ENCODE measurements at regions not wholly inside any gene's neighbourhood (a gene's known extent, or its start where the extent isn't known, plus 50 kb on each side); places are given as distances from the start of the nearest gene placed in this dataset.

GRCh38 chr2:238989484-238989883, 141.6 kb downstream of the TWIST2 start:
- Mint-ChIP-seq H3K4me1 (ENCODE audit: low read depth) (peaks cover 9% of the 10 kb centered on the region), H3K27me3 (ENCODE audit: low read depth) (peaks cover 8% of the 10 kb centered on the region), H3K27ac (ENCODE audit: unreplicated experiment) (no peak overlapping the region), H3K4me3 (ENCODE audit: unreplicated experiment) (no peak overlapping the region), H3K36me3 (ENCODE audit: low read depth) (peaks cover 2% of the 10 kb centered on the region), H3K9me3 (ENCODE audit: low read depth) (peaks cover 7% of the 10 kb centered on the region)
- no peak for DNase-seq (ENCODE audit: low spot score)
- TF ChIP-seq, protein P1, sequence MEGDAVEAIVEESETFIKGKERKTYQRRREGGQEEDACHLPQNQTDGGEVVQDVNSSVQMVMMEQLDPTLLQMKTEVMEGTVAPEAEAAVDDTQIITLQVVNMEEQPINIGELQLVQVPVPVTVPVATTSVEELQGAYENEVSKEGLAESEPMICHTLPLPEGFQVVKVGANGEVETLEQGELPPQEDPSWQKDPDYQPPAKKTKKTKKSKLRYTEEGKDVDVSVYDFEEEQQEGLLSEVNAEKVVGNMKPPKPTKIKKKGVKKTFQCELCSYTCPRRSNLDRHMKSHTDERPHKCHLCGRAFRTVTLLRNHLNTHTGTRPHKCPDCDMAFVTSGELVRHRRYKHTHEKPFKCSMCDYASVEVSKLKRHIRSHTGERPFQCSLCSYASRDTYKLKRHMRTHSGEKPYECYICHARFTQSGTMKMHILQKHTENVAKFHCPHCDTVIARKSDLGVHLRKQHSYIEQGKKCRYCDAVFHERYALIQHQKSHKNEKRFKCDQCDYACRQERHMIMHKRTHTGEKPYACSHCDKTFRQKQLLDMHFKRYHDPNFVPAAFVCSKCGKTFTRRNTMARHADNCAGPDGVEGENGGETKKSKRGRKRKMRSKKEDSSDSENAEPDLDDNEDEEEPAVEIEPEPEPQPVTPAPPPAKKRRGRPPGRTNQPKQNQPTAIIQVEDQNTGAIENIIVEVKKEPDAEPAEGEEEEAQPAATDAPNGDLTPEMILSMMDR (IDR thresholded peaks at IDR 0.05): no peak

- peaks cover 13% of the 10 kb centered on the region for H3K9me3 Mint-ChIP-seq (ENCODE audit: low read depth)
- H3K27me3 Mint-ChIP-seq (ENCODE audit: low read depth): peaks cover 2% of the 10 kb centered on the region
- H3K4me3 Mint-ChIP-seq (ENCODE audit: unreplicated experiment): no peak overlapping the region
- TF ChIP-seq, protein P1 (IDR thresholded peaks at IDR 0.05): no peak
- no peak overlapping the region for H3K27ac Mint-ChIP-seq (ENCODE audit: unreplicated experiment)
- H3K36me3 Mint-ChIP-seq (ENCODE audit: low read depth): peaks cover 2% of the 10 kb centered on the region
- DNase-seq (ENCODE audit: low spot score): no peak
- H3K4me1 Mint-ChIP-seq (ENCODE audit: low read depth): peaks cover 18% of the 10 kb centered on the region
Observed at GRCh38 chr2:238994432-238994831, 146.5 kb downstream of the TWIST2 start.

DNA sequence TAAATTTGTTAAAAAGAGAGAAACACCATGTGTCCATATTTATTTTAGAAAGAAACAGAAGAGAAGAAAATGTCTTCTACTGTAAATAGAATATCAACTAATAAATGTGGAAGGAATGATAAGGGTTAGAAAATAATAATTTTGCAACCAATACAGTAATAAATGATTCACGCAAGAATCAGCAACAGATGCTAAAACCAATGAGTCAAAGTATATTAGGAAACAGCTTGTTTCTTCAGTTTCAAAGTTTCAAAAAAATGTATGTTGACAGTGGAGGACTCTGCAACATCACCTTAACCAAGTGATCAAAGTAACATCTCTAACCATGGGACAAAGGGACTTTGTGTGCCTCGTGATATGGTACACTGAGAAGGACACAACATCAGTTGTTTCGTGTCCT, 147.0 kb downstream of the TWIST2 start:
- TF ChIP-seq, protein P1 (IDR thresholded peaks at IDR 0.05): no peak
- Mint-ChIP-seq H3K4me1 (ENCODE audit: low read depth) (peaks cover 18% of the 10 kb centered on the region), H3K27ac (ENCODE audit: unreplicated experiment) (no peak overlapping the region), H3K27me3 (ENCODE audit: low read depth) (peaks cover 2% of the 10 kb centered on the region), H3K9me3 (ENCODE audit: low read depth) (peaks cover 13% of the 10 kb centered on the region), H3K4me3 (ENCODE audit: unreplicated experiment) (no peak overlapping the region), H3K36me3 (ENCODE audit: low read depth) (peaks cover 2% of the 10 kb centered on the region)
- no peak for DNase-seq (ENCODE audit: low spot score)

DNA sequence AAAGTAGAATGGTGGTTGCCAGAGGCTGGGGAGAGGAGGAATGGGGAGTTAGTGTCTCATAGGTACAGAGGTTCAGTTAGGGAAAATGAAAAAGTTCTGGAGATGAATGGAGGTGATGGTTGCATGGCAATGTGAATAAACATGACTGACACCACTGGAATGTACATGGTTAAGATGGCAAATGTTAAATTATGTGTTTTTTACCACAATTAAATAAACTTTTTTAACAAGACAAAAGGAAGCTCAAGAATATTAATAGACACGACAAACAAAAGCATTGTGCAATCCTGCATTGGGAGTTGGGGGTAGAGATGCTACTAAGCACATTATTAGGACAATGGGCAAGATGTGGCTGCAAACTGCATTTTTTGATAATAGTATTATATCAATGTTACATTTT, 147.7 kb downstream of the TWIST2 start:
- Mint-ChIP-seq H3K27ac (ENCODE audit: unreplicated experiment) (no peak overlapping the region), H3K36me3 (ENCODE audit: low read depth) (peaks cover 2% of the 10 kb centered on the region)
- no peak for DNase-seq (ENCODE audit: low spot score)

GRCh38 chr2:238996331-238997136, 148.6 kb downstream of the TWIST2 start:
- Mint-ChIP-seq H3K27me3 (ENCODE audit: low read depth) (peaks cover 4% of the 10 kb centered on the region), H3K4me1 (ENCODE audit: low read depth) (peaks cover 9% of the 10 kb centered on the region), H3K36me3 (ENCODE audit: low read depth) (peaks cover 3% of the 10 kb centered on the region), H3K4me3 (ENCODE audit: unreplicated experiment) (no peak overlapping the region), H3K9me3 (ENCODE audit: low read depth) (peaks cover 15% of the 10 kb centered on the region), H3K27ac (ENCODE audit: unreplicated experiment) (no peak overlapping the region)
- no peak for DNase-seq (ENCODE audit: low spot score)
- TF ChIP-seq, protein P1 (IDR thresholded peaks at IDR 0.05): no peak

More for the DNA sequence above, 147.7 kb downstream of the TWIST2 start:
- Mint-ChIP-seq H3K4me1 (ENCODE audit: low read depth) (peaks cover 17% of the 10 kb centered on the region), H3K9me3 (ENCODE audit: low read depth) (peaks cover 13% of the 10 kb centered on the region), H3K27me3 (ENCODE audit: low read depth) (peaks cover 2% of the 10 kb centered on the region), H3K4me3 (ENCODE audit: unreplicated experiment) (no peak overlapping the region)
- TF ChIP-seq, protein P1 (IDR thresholded peaks at IDR 0.05): no peak

Measured in chondrocyte (in vitro differentiated cells).